ENCODE measurements at regions not wholly inside any gene's neighbourhood (a gene's known extent, or its start where the extent isn't known, plus 50 kb on each side); places are given as distances from the start of the nearest gene placed in this dataset.

GRCh38 chr10:109127363-109127762 is 795.9 kb downstream of the XPNPEP1 start:
- TF ChIP-seq, protein P1, sequence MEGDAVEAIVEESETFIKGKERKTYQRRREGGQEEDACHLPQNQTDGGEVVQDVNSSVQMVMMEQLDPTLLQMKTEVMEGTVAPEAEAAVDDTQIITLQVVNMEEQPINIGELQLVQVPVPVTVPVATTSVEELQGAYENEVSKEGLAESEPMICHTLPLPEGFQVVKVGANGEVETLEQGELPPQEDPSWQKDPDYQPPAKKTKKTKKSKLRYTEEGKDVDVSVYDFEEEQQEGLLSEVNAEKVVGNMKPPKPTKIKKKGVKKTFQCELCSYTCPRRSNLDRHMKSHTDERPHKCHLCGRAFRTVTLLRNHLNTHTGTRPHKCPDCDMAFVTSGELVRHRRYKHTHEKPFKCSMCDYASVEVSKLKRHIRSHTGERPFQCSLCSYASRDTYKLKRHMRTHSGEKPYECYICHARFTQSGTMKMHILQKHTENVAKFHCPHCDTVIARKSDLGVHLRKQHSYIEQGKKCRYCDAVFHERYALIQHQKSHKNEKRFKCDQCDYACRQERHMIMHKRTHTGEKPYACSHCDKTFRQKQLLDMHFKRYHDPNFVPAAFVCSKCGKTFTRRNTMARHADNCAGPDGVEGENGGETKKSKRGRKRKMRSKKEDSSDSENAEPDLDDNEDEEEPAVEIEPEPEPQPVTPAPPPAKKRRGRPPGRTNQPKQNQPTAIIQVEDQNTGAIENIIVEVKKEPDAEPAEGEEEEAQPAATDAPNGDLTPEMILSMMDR (IDR thresholded peaks at IDR 0.05): no peak
- no peak for TF ChIP-seq POLR2A (IDR thresholded peaks at IDR 0.05)

Measured in heart left ventricle (tissue), 13 donors.